ENCODE measurements at regions not wholly inside any gene's neighbourhood (a gene's known extent, or its start where the extent isn't known, plus 50 kb on each side); places are given as distances from the start of the nearest gene placed in this dataset.
A peak's percentile ranks its signal among the peaks of the same experiment; 100 is the strongest.
"Not testable (repeated sequence)": the region's sequence is repeated elsewhere in the genome, so short reads cannot be mapped to it uniquely, and the experiment has no call there.

DNA sequence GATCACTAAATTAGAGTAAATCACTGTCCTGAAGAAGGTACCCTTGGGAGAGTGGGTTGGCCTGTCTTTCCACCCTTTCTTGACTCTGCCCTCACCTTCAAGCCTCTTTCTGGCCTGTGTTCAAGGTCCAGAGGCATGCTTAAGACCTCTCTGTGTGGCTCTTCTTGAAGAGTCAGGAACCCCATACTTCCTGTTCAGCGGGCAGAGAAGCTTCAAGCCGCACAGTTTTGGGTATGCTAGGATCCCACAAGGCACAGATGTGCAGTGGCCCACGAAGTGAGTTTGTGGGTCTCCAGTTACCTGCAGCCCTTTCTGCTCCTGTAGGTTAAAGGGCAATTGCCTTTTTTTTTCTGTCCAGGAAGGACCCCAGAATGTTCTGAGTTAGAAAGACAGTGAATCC is 185.4 kb downstream of the FAM72C start:
- H3K36me3 Mint-ChIP-seq; H3K9me3 ChIP-seq (ENCODE audit: control insufficient read depth, insufficient read depth, low read length); H3K4me1 Mint-ChIP-seq; H3K27me3 Mint-ChIP-seq (ENCODE audit: low read depth in 2 of 2); H3K4me3 ChIP-seq (ENCODE audit: low read length); ATAC-seq; H3K36me3 ChIP-seq (ENCODE audit: control insufficient read depth, insufficient read depth, low read length); H3K27ac Mint-ChIP-seq; H3K9me3 Mint-ChIP-seq; H3K4me1 ChIP-seq (ENCODE audit: control insufficient read depth, insufficient read depth, low read length); intact Hi-C loops (cut with micrococcal nuclease); H3K4me3 Mint-ChIP-seq; H3K27me3 ChIP-seq (ENCODE audit: control insufficient read depth, insufficient read depth, low read length); H3K27ac ChIP-seq (ENCODE audit: low read length); DNase-seq: not testable (repeated sequence)
- WGBS (ENCODE audit: insufficient coverage) = no CpG with 5 or more reads among the region's 3 CpGs

- H3K27ac ChIP-seq (ENCODE audit: low read length); DNase-seq; ATAC-seq; H3K9me3 Mint-ChIP-seq; H3K27me3 Mint-ChIP-seq (ENCODE audit: low read depth in 2 of 2); H3K27ac Mint-ChIP-seq; intact Hi-C loops (cut with micrococcal nuclease); H3K36me3 ChIP-seq (ENCODE audit: control insufficient read depth, insufficient read depth, low read length); H3K4me3 Mint-ChIP-seq; H3K9me3 ChIP-seq (ENCODE audit: control insufficient read depth, insufficient read depth, low read length); H3K4me1 Mint-ChIP-seq; H3K4me1 ChIP-seq (ENCODE audit: control insufficient read depth, insufficient read depth, low read length); H3K36me3 Mint-ChIP-seq; H3K27me3 ChIP-seq (ENCODE audit: control insufficient read depth, insufficient read depth, low read length); H3K4me3 ChIP-seq (ENCODE audit: low read length): not testable (repeated sequence)
- no CpG with 5 or more reads among the region's 7 CpGs for WGBS (ENCODE audit: insufficient coverage)
Observed at GRCh38 chr1:143785883-143786282, 185.9 kb downstream of the FAM72C start.

- H3K27me3 Mint-ChIP-seq (ENCODE audit: low read depth in 2 of 2); H3K4me1 ChIP-seq (ENCODE audit: control insufficient read depth, insufficient read depth, low read length); H3K27ac Mint-ChIP-seq; H3K36me3 Mint-ChIP-seq; H3K9me3 Mint-ChIP-seq; H3K9me3 ChIP-seq (ENCODE audit: control insufficient read depth, insufficient read depth, low read length); H3K4me3 ChIP-seq (ENCODE audit: low read length); H3K4me1 Mint-ChIP-seq; H3K36me3 ChIP-seq (ENCODE audit: control insufficient read depth, insufficient read depth, low read length); intact Hi-C loops (cut with micrococcal nuclease); H3K4me3 Mint-ChIP-seq; H3K27ac ChIP-seq (ENCODE audit: low read length); H3K27me3 ChIP-seq (ENCODE audit: control insufficient read depth, insufficient read depth, low read length); DNase-seq: not testable (repeated sequence)
- WGBS (ENCODE audit: insufficient coverage) = no CpG with 5 or more reads among the region's 11 CpGs
- peak; percentile 59 to 95 (median 59) for ATAC-seq
Observed at GRCh38 chr1:143784239-143784882, 187.4 kb downstream of the FAM72C start.

- H3K27me3 Mint-ChIP-seq (ENCODE audit: low read depth in 2 of 2); H3K9me3 Mint-ChIP-seq; H3K27ac Mint-ChIP-seq; H3K9me3 ChIP-seq (ENCODE audit: control insufficient read depth, insufficient read depth, low read length); H3K27ac ChIP-seq (ENCODE audit: low read length); H3K4me1 ChIP-seq (ENCODE audit: control insufficient read depth, insufficient read depth, low read length); intact Hi-C loops (cut with micrococcal nuclease); DNase-seq; H3K4me1 Mint-ChIP-seq; H3K4me3 Mint-ChIP-seq; H3K27me3 ChIP-seq (ENCODE audit: control insufficient read depth, insufficient read depth, low read length); H3K4me3 ChIP-seq (ENCODE audit: low read length); H3K36me3 ChIP-seq (ENCODE audit: control insufficient read depth, insufficient read depth, low read length); H3K36me3 Mint-ChIP-seq: not testable (repeated sequence)
- no CpG with 5 or more reads among the region's 1 CpG for WGBS (ENCODE audit: insufficient coverage)
- ATAC-seq = peak; percentile 66 to 98 (median 85)
Observed at GRCh38 chr1:143778178-143778577, 193.6 kb downstream of the FAM72C start.

GRCh38 chr1:143764831-143765230 is 207.0 kb downstream of the FAM72C start:
- H3K27me3 Mint-ChIP-seq (ENCODE audit: low read depth in 2 of 2); H3K36me3 ChIP-seq (ENCODE audit: control insufficient read depth, insufficient read depth, low read length); H3K9me3 Mint-ChIP-seq; intact Hi-C loops (cut with micrococcal nuclease); H3K9me3 ChIP-seq (ENCODE audit: control insufficient read depth, insufficient read depth, low read length); H3K4me1 Mint-ChIP-seq; H3K27ac Mint-ChIP-seq; DNase-seq; H3K4me3 ChIP-seq (ENCODE audit: low read length); H3K4me1 ChIP-seq (ENCODE audit: control insufficient read depth, insufficient read depth, low read length); H3K27ac ChIP-seq (ENCODE audit: low read length); ATAC-seq; H3K27me3 ChIP-seq (ENCODE audit: control insufficient read depth, insufficient read depth, low read length); H3K36me3 Mint-ChIP-seq; H3K4me3 Mint-ChIP-seq: not testable (repeated sequence)
- no CpG with 5 or more reads among the region's 2 CpGs for WGBS (ENCODE audit: insufficient coverage)

- H3K36me3 ChIP-seq (ENCODE audit: control insufficient read depth, insufficient read depth, low read length); H3K4me1 ChIP-seq (ENCODE audit: control insufficient read depth, insufficient read depth, low read length); H3K27ac ChIP-seq (ENCODE audit: low read length); ATAC-seq; H3K9me3 Mint-ChIP-seq; intact Hi-C loops (cut with micrococcal nuclease); H3K36me3 Mint-ChIP-seq; H3K9me3 ChIP-seq (ENCODE audit: control insufficient read depth, insufficient read depth, low read length); H3K4me1 Mint-ChIP-seq; H3K4me3 Mint-ChIP-seq; DNase-seq; H3K27me3 Mint-ChIP-seq (ENCODE audit: low read depth in 2 of 2); H3K4me3 ChIP-seq (ENCODE audit: low read length); H3K27me3 ChIP-seq (ENCODE audit: control insufficient read depth, insufficient read depth, low read length); H3K27ac Mint-ChIP-seq: not testable (repeated sequence)
- WGBS (ENCODE audit: insufficient coverage) = 80% methylated on average over 5 of the region's 7 CpGs
Observed at GRCh38 chr1:143760366-143760765, 211.4 kb downstream of the FAM72C start.

GRCh38 chr1:143755961-143756360 is 215.8 kb downstream of the FAM72C start:
- H3K27ac ChIP-seq (ENCODE audit: low read length); H3K9me3 Mint-ChIP-seq; H3K27me3 Mint-ChIP-seq (ENCODE audit: low read depth in 2 of 2); DNase-seq; H3K4me1 ChIP-seq (ENCODE audit: control insufficient read depth, insufficient read depth, low read length); H3K36me3 Mint-ChIP-seq; H3K36me3 ChIP-seq (ENCODE audit: control insufficient read depth, insufficient read depth, low read length); H3K4me3 Mint-ChIP-seq; intact Hi-C loops (cut with micrococcal nuclease); H3K4me1 Mint-ChIP-seq; H3K9me3 ChIP-seq (ENCODE audit: control insufficient read depth, insufficient read depth, low read length); H3K4me3 ChIP-seq (ENCODE audit: low read length); H3K27me3 ChIP-seq (ENCODE audit: control insufficient read depth, insufficient read depth, low read length); ATAC-seq; H3K27ac Mint-ChIP-seq: not testable (repeated sequence)
- WGBS (ENCODE audit: insufficient coverage) = 43% methylated on average over 2 of the region's 3 CpGs

All from natural killer cell (primary cell).